AG10803 (cell line): ENCODE measurements at regions not wholly inside any gene's neighbourhood (a gene's known extent, or its start where the extent isn't known, plus 50 kb on each side); places are given as distances from the start of the nearest gene placed in this dataset.

Source experiments
- DNase-seq: peaks from one replicate; pipeline ENCODE4 v3.0.0; 2010; ENCODE audit warnings: low read depth
- H3K4me3 ChIP-seq: 2 replicates; pipeline ENCODE4 v1.5.1; 2011; ENCODE audit warnings: mild to moderate bottlenecking, low read length, control low read depth
- CTCF ChIP-seq: conservative IDR thresholded peaks from 2 replicates; pipeline ENCODE4 v1.5.1; 2011; ENCODE audit warnings: mild to moderate bottlenecking, low read length, control low read depth, inconsistent platforms

DNA sequence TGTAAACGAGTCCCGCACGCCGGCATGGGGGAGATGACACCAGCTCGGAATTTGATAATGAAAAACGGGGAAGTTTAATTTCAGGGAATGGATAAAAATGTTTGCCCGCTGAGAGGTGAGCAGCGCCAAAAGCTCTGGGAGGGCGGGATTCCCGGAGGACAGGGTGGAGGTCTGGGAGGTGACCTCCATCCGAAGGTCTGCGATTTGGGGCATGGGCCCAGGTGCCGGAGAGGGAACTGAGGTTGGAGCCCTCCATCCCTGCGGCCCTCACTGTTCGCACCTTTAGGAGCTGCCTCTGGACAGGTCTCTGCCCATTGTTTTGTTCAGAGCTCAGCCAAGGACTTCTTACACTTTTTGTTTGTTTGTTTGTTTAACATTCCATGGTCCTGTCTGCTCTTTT, 129.8 kb downstream of the URI1 start:
- TF ChIP-seq CTCF = no peak
- DNase-seq = no peak
- no peak overlapping the region for H3K4me3 ChIP-seq

- TF ChIP-seq CTCF = no peak
- no peak overlapping the region for H3K4me3 ChIP-seq
- no peak for DNase-seq
These were observed 131.3 kb downstream of the URI1 start for GRCh38 chr19:30073152-30074000.

DNA sequence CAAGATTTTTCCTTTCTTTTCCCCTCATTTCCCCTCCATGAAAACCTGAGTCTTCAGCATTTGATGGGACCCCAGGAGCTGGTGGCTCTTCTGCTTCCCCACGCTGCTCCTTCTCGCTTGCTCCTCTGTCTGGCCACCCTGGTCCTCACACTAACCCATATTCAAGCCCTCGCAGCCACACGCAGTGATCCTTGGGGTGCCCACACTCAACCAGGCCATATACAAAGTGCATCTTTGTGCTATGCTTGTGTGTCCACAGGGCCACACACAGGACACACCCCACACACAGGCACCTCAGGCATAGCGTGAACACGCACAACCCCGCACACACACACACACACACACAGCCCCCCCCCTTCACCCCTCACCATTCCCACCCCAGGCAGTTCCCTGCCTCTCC, 132.1 kb downstream of the URI1 start:
- no peak for DNase-seq
- TF ChIP-seq CTCF = no peak

GRCh38 chr19:30074741-30075715, 133.0 kb downstream of the URI1 start:
- DNase-seq = no peak
- no peak for TF ChIP-seq CTCF
- H3K4me3 ChIP-seq = no peak overlapping the region

More for the DNA sequence above, 132.1 kb downstream of the URI1 start:
- no peak overlapping the region for H3K4me3 ChIP-seq

- no peak overlapping the region for H3K4me3 ChIP-seq
- DNase-seq = no peak
- TF ChIP-seq CTCF = no peak
These were observed 134.1 kb downstream of the URI1 start for GRCh38 chr19:30076101-30076551.

- DNase-seq = no peak
- no peak for TF ChIP-seq CTCF
- H3K4me3 ChIP-seq = no peak overlapping the region
These were observed 135.0 kb downstream of the URI1 start for GRCh38 chr19:30076751-30077670.
